ENCODE measurements at regions not wholly inside any gene's neighbourhood (a gene's known extent, or its start where the extent isn't known, plus 50 kb on each side); places are given as distances from the start of the nearest gene placed in this dataset.

DNA sequence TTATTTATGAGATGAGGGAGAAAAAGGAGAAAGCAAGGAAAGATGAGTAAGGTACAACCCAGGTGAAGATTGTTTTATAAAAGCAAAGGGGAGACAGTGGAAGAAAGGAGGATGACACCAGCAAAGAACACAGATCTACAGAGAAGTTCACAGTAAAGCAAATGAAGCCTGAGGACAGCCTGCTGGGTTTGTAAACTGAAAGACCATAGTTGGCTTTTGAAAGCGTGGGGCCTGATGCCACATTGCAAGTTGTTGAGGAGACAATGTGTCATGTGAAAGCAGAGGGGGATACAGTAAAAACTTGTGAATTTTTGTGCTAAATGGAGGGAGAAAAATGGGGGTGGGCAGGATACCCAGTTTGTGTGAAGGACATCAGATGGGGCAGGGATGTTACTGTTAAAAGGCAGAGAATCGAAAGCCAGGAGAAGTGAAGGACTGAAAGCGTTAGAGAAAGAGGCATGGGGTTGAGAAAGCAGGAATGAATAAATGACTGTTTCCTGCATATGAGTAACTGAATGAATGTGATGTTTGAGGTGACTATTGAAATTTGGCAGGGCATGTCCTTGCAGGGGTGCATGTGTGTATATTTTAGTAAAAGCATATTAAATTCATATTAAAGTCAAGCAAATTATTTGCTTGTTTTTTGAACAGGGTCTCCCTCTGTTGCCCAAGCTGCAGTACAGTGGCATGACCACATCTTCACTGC lies 69.6 kb downstream of the SPRY1 start:
- intact Hi-C loops (cut with DNase I), result no loop called here
- TF ChIP-seq, protein P1, sequence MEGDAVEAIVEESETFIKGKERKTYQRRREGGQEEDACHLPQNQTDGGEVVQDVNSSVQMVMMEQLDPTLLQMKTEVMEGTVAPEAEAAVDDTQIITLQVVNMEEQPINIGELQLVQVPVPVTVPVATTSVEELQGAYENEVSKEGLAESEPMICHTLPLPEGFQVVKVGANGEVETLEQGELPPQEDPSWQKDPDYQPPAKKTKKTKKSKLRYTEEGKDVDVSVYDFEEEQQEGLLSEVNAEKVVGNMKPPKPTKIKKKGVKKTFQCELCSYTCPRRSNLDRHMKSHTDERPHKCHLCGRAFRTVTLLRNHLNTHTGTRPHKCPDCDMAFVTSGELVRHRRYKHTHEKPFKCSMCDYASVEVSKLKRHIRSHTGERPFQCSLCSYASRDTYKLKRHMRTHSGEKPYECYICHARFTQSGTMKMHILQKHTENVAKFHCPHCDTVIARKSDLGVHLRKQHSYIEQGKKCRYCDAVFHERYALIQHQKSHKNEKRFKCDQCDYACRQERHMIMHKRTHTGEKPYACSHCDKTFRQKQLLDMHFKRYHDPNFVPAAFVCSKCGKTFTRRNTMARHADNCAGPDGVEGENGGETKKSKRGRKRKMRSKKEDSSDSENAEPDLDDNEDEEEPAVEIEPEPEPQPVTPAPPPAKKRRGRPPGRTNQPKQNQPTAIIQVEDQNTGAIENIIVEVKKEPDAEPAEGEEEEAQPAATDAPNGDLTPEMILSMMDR (IDR thresholded peaks at IDR 0.05), result no peak
- Histone ChIP-seq H3K27ac (no peak overlapping the region), H3K4me3 (no peak overlapping the region), H3K9me3 (no peaks in the 10 kb centered on the region), H3K27me3 (no peaks in the 10 kb centered on the region), H3K36me3 (no peaks in the 10 kb centered on the region), H3K4me1 (no peaks in the 10 kb centered on the region)
- no peak for DNase-seq
- WGBS, 2 donors, result 97 to 99% methylated on average over 3 of the region's 3 CpGs
- no peak for ATAC-seq

DNA sequence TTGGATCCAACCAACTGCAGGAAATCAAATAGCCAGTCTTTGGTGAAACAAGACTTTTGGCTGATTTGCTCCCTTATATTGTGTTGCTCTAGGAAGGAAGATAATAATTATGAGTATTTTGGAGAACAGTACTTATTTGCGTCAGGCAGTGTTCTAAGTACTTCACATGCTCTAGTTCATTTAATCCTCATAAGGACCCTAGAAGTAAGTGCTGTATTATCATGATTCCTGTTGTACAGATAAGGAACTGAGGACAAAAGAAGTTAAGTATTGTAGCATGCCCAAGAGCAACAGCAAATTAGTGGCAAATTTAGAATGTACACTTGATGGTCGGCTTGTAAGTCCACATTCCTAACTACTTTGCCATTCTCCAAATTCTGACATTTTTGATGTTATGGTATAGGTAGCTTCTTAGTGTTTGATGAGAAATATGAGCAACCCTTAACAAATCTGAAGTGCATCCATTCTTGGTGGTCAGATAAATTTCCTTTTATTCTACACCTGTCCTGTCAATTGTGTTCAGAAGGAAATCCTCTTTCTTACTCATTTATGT lies 72.0 kb downstream of the SPRY1 start:
- intact Hi-C loops (cut with DNase I), result no loop called here
- H3K27ac ChIP-seq, result no peak overlapping the region
- H3K4me1 ChIP-seq, result no peaks in the 10 kb centered on the region
- no peaks in the 10 kb centered on the region for H3K36me3 ChIP-seq
- H3K9me3 ChIP-seq, result no peaks in the 10 kb centered on the region
- no peak overlapping the region for H3K4me3 ChIP-seq
- ATAC-seq, result no peak
- DNase-seq, result no peak
- no peaks in the 10 kb centered on the region for H3K27me3 ChIP-seq
- TF ChIP-seq, protein P1 (IDR thresholded peaks at IDR 0.05), result no peak
- WGBS, 2 donors, result 55 to 57% methylated on average over 2 of the region's 2 CpGs

DNA sequence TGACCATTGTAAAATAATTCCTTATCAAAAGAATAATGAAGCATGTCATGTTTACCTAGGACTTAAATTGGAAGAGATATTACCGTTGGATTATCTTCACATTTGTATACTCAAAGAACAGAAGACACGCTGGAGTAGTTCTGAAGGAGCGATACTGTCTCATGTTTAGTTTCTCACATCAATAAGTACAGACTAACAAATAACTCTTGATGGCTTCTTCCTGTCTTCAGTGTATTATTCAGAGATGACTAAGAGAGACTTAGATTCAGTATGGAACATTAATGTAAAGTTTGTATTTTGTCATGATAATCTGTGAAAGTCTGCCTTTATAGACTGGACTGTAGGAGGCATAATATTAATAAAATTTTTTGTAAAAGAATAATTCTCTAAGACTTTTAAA lies 72.7 kb downstream of the SPRY1 start:
- Histone ChIP-seq H3K36me3 (no peaks in the 10 kb centered on the region), H3K27me3 (no peaks in the 10 kb centered on the region), H3K27ac (no peak overlapping the region), H3K9me3 (no peaks in the 10 kb centered on the region), H3K4me3 (no peak overlapping the region), H3K4me1 (no peaks in the 10 kb centered on the region)
- no peak for DNase-seq
- WGBS, 2 donors, result 83 to 84% methylated on average over 3 of the region's 3 CpGs
- no peak for ATAC-seq
- TF ChIP-seq, protein P1 (IDR thresholded peaks at IDR 0.05), result no peak
- intact Hi-C loops (cut with DNase I), result no loop called here

DNA sequence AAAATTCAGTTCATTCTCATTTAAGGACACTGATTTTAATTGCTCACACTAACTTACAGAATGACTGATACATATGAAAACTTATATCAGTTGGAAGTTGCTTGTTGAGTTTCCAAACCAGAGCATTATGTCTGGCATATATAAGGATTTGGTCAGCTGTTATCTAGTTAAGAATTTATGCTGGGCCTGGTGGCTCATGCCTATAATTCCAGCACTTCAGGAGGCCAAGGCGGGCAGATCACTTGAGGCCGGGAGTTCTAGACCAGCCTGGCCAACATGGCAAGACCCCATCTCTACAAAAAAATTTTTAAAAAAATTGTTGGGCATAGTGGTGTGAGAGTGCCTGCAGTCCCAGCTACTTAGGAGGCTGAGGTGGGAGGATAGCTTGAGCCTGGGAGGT lies 73.1 kb downstream of the SPRY1 start:
- Histone ChIP-seq H3K27me3 (no peaks in the 10 kb centered on the region), H3K4me3 (no peak overlapping the region), H3K36me3 (no peaks in the 10 kb centered on the region), H3K4me1 (no peaks in the 10 kb centered on the region), H3K9me3 (no peaks in the 10 kb centered on the region), H3K27ac (no peak overlapping the region)
- TF ChIP-seq, protein P1 (IDR thresholded peaks at IDR 0.05), result no peak
- no peak for ATAC-seq
- WGBS, 2 donors, result 73 to 91% methylated on average over 2 of the region's 2 CpGs
- DNase-seq, result no peak
- intact Hi-C loops (cut with DNase I), result no loop called here
